Cardiac fibroblast (primary cell): ENCODE measurements at regions not wholly inside any gene's neighbourhood (a gene's known extent, or its start where the extent isn't known, plus 50 kb on each side); places are given as distances from the start of the nearest gene placed in this dataset.
"Not testable (repeated sequence)": the region's sequence is repeated elsewhere in the genome, so short reads cannot be mapped to it uniquely, and the experiment has no call there.

Experiments used
- DNase-seq, 2 donors: peaks; one replicate each; pipeline versions ENCODE4 v3.0.0 to v3.0.0-alpha.2; 2010; ENCODE audit warnings: low read depth in 2 of 2
- H3K4me3 ChIP-seq, 2 donors: replicated peaks in 1 of 2; 1 replicate in 1 of 2; 2 replicates in 1 of 2; pipeline ENCODE4 v1.5.1; 2011; ENCODE audit warnings: low read depth in 2 of 2, low read length in 2 of 2, mild to moderate bottlenecking in 2 of 2, moderate library complexity in 1 of 2
- TF ChIP-seq, protein P1 (sequence below): IDR thresholded peaks from one replicate; pipeline ENCODE4 v1.5.1; 2011; ENCODE audit warnings: low read depth, mild to moderate bottlenecking, low read length, inconsistent platforms

DNA sequence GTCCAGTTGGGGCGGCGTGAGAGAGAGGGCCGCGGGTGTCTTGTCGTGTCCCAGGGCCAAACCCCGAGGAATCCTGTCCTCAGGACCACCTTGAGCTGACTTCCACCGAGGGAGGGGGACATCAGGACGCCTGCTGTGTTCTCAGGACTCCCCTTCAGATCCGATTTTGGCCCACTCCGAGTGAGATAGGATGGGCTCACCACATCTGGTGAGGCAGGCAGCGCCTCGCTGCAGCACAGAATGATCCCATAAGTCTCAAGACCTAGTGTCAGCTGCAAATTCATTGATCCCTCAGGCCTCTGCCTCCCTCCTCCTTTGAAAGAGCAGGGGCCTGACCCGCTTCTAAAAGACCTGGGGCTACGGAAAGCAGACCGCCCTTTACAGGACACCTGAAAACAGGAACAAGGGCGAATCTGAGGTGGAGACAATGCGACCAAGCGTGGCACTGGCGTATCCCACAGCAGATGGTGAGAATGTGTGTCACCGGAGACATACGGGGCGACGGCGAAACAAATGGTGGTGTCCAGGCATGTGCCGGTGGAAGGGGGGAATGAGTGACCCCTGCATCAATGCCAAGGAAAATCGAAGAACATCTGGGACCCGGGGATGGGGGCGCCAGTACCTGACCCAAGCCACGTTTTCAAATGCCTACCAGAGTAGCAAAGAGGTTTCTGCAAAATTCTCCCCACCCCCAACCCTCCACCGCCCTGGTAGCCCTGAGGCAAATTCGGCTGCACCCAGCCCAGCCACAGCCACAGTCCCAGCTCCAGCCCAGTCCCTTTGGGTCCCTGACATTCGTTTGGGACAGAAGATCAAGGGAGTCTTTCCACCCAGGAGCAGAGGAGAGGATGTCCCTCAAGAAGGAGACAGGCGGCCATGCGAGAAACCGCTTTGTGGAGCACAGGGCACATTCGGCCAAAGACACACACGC, 162.1 kb upstream of the ZNF337 start:
- H3K4me3 ChIP-seq: peak overlapping the region; percentile 4 to 14
- TF ChIP-seq, protein P1, sequence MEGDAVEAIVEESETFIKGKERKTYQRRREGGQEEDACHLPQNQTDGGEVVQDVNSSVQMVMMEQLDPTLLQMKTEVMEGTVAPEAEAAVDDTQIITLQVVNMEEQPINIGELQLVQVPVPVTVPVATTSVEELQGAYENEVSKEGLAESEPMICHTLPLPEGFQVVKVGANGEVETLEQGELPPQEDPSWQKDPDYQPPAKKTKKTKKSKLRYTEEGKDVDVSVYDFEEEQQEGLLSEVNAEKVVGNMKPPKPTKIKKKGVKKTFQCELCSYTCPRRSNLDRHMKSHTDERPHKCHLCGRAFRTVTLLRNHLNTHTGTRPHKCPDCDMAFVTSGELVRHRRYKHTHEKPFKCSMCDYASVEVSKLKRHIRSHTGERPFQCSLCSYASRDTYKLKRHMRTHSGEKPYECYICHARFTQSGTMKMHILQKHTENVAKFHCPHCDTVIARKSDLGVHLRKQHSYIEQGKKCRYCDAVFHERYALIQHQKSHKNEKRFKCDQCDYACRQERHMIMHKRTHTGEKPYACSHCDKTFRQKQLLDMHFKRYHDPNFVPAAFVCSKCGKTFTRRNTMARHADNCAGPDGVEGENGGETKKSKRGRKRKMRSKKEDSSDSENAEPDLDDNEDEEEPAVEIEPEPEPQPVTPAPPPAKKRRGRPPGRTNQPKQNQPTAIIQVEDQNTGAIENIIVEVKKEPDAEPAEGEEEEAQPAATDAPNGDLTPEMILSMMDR: no peak
- DNase-seq: no peak

DNA sequence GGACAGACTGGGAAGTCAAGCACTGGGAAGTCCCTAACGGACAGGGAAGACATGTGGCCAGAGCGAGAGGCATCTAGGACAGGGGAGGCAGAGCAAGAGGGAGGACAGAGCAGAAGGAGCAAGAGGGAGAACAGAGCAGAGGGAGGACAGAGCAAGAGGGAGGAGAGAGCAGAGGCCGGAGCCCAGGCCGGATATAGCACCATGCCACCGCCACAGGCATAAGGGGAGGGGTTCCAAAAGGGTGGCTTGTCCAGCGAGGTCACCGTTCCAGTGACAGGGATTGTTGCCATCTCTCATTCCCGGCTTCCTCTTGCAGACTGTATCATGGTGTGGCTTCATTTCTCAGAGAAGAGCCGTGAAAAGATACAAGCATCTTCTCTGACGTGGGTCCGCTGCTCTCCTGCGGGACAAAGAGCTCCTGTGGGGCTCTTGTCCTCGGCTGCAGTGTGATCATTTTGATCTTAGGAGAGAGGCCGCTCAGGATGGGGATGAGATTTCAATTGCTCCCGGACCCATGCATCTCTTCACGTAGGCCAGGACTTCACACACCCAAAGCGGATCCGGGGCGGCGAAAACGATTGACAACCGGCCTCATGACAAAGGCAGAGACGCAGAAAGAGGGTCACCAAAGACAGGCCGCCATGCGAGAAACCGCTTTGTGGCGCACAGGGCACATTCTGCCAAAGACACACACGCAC, 160.6 kb upstream of the ZNF337 start:
- H3K4me3 ChIP-seq, DNase-seq: not testable (repeated sequence)

DNA sequence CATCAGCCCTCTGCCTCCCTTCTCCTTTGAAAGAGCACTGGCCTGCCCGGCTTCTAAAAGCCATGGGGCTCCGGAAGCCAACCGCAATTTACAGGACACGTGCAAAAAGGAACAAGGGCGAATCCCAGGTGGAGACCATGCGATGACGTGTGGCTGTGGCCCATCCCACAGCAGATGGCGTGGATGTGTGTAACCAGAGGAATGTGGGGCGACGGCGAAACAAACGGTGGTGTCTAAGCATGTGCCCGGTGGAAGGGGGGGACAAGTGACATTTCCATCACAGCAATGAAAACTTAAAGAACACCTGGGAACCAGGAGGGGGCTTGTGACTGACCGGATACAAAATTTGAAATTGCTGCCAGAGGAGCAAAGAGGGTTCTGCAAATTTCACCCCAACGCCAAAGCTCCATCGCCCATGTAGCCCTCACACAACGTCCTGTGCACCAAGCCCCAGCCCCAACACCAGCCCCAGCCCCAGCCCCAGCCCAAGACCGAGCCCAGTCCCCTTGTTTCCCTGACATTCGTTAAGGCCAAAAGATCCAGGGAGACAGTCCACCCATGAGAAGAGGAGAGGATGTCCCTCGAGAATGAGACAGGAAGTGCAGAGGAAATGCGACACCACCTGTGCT, 159.7 kb upstream of the ZNF337 start:
- TF ChIP-seq, protein P1: no peak
- no peak for DNase-seq
- H3K4me3 ChIP-seq: no peak overlapping the region

DNA sequence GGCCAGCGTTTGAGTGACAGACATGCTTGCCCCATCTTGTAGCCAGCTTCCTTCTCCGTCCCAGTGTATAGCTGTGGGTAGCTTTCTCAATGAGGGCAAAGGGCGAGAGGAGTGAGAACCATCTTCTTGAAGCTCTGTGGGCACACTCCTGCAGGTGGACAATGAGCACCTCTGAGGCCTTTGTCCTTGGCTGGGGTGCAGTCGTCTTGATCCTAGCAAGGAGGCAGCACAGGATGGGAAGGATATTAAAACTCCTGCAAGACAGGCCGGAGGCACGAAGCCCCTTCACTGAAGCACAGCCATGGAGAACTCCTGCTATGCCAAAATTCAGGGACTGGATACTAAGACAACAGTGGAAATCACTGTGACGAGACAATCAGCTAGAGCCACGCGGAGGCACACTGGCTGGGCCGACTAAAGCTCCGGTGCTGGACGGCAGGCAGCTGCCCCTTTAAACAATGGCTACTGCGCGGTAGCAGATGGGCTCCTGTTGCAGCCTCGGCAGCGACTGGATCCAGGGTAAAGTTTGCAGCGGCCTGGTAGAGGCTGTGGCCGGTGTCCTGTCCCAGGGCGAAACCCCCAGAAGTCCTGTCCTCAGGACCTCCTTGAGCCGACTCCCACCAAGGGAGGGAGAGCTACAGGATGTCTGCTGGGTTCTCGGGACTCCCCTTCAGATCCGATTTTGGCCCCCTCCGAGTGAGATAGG, 159.0 kb upstream of the ZNF337 start:
- not testable (repeated sequence) for DNase-seq

DNA sequence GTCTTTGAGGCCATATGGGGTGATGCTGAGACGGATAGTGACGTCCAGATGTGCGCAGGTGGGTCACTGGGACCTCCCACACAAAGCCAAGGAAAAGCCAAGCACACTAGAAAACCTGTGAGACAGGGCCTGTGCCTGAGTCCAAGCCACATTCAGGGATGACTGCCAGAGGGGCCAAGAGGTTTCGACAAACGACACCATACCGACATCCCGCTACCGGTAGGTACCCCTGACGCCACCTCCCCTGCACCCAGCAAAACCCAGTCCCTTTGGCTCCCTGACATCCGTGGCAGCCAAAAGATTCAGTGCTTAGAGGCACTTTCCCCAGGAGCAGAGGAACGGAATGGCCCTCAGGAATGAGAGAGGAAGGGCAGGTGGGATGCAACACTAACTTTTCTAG, 158.0 kb upstream of the ZNF337 start:
- H3K4me3 ChIP-seq, DNase-seq: not testable (repeated sequence)

More for the DNA sequence above, 159.0 kb upstream of the ZNF337 start:
- not testable (repeated sequence) for H3K4me3 ChIP-seq

DNA sequence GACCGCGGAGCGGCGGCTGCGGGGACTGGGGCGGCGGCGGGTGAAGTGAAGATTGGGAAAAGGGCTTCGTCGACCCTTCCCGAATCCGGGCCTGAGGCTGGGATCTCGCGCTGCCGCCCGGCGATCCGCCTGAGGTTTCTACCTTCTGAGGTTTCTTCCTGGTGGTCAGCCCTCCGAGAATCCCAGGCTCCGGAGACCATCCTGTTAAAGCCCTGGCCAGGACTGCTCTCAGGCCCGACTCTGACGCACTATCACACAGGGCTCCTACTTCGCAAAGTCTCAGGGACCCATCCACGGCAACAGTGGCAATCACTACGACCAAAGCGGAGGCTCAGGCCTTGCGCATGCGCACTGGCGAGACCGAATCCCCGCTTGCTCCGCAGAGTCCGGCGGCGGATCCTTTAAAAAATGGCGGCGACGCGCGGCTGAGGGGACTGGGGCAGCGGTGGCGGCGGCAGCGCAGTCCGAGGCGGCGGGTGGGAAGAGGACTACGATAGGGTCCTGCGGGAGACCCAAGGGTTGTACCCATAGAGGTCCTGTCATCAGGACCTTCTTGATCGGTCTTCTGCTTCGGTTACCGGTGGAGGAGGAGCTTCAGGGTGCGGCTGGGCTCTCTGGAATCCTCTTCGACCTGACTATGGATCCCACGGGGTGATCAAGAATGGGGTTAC, 157.2 kb upstream of the ZNF337 start:
- peak overlapping the region; percentile 52 to 54 for H3K4me3 ChIP-seq
- peak; percentile 76 to 85 for DNase-seq

DNA sequence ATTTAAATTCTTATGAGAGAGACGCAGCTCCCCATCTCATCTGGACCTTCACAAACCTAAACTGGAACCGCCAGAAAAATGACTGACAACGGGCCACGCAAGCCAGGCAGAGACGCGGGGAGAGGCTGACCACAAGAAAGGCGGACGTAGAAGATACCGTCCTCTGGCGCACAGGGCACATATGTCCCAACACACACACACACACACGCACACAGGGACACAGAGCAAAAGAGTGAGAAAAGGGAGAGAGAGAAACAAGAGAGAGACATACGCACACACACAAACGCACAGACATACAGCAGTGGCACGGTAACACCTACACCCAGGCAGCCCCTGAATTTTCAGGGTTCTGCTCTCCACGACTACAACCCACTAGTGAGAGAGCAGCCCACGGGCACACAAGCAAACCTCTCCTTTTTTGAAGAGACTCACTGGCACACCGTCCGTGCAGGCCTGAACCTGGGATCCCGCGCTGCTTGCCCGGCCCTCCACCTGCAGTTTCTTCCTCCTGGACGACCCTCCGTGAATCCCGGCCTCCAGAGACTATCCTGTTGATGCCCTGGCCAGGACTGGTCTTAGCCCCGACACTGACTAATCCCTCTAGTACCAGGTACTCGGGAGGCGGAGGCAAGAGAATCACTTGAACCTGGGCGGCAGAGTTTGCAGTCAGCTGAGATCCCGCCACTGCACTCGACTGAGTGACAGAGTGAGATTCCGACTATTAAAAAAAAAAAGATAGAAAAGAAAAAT, 156.5 kb upstream of the ZNF337 start:
- DNase-seq: not testable (repeated sequence)
- H3K4me3 ChIP-seq: peak overlapping the region; percentile 52 to 54

DNA sequence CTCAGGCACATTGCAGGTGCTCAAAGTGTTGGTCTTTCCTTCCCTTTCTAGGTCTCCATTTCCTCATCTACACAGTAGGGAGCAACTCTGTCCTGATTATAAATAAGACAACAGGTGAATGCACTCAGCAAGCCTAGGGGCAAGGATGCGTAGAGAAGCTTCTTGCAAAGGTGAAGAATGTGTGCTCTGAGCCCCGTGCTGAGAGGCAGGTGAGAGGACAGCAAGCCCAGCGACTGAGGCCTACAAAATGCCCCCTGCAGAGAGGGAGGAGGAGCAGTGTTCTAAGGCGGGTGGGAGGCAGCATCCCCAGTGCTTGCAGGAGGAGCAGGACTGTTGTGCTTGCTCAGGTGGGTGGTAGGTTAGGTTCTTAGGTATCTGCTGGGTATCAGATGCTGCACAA, 153.5 kb upstream of the ZNF337 start:
- not testable (repeated sequence) for DNase-seq, H3K4me3 ChIP-seq

DNA sequence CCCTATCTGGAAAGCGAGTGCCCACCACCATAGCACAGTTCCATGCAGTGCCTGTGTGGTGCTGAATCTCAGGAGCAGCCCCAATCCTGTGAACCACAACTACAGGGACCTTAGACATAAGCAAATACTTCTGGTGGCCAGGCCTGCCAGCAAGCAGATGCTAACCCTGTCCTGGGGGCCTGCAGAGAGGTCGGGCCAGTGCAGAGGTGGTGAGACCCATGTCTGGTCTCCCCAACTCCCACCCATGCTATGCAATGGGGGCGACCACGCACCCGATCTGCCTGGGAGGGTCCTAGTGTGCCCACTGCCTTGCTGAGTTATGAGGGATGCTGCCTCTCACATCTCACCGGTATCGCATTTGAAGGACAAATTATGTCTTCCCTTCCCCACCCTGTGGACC, 151.6 kb upstream of the ZNF337 start:
- no peak for DNase-seq
- H3K4me3 ChIP-seq: no peak overlapping the region
- TF ChIP-seq, protein P1: no peak

DNA sequence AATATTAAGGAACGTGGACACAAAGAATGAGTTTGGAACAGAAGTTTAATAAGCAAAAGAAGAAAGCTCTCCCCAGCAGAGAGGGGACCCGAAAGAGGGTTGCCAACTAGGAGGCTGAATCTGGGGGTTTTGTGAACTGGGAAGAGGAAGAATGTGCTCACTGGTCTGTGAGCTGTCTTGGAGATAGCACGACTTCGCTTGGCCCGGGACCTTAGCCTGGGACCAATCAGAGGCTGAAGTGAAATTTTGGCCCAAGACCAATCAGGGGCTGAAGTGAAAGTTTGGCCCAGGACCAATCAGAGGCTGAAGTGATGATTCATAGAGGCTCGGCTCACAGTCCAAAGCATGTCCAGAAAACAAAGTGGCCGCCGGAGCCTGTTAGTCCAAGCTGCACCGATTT, 148.0 kb upstream of the ZNF337 start:
- not testable (repeated sequence) for H3K4me3 ChIP-seq, DNase-seq

DNA sequence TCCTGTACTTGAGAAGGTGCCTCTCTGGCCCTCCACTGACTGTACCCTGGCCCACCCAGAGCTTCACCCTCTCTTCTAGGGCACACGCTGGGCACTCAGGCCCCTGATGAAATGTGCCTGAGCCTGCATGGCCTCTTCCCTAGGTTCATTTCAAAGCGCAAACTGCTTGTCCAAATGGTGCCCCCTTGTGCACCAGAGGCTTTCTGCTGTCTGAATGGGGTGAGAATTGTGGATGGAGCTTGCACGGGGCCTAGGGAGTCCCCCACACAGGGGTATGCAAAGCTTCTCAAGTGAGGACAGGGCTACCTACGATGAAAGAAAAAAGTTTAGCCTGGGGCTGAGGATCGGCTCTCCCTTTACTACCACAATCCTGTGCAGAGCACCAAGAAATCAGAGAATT, 116.9 kb upstream of the ZNF337 start:
- DNase-seq, H3K4me3 ChIP-seq: not testable (repeated sequence)

DNA sequence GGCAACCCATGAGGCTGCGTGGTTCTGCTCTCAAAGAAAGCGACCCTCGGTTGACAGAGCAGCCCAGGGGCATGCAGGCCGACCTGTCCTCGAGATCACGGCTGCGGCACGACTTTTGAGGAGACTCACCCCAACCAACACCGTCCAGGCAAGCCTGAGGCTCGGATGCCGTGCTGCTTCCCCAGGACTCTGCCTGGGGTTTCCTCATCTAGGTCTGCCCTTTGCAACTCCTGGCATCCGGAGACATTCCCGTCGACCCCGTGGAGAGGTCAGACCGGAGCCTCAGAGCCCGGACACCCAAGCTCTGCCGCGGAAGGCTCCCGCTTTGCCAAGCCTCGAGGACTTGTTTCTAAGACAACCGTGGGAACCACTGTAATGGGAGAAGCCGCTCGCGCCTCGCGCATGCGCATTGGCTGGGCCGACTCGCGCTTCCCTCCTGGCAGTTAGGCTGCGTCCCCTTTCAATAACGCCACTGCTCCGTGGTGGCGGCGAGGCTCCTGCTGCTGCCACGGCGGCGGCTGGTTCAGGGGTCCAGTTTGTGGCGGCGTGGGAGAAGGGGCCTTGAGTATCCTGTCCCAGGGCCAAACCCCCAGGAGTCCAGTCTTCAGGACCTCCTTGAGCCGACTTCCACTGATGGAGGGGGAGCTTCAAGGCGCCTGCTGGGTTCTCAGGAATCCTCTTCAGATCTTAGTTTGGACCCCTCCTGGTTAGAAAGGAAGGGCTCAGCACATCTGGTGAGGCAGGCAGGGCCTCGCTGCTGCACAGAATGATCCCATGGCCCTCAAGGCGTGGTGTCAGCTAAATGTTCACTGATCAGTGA, 101.7 kb upstream of the ZNF337 start:
- not testable (repeated sequence) for DNase-seq, H3K4me3 ChIP-seq
